ENCODE measurements at regions not wholly inside any gene's neighbourhood (a gene's known extent, or its start where the extent isn't known, plus 50 kb on each side); places are given as distances from the start of the nearest gene placed in this dataset.

DNA sequence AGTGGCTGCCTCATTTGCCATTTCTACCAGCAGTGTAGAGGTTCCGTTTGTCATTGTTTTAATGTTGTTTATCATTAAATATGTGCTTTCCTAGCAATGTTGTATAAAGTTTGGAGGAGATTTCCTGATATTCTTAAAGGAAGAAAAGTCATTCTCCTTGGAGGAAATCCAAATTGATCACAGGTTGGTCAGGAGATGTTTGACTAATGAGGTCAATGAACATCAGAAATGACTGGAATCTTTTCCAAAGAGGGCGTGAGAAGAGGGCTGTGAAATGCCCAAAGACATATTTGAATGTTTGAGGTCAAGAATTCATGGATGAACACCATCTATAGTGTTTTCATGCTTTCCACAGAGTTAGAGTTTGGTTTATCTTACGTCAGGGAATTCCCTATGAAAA lies 471.3 kb downstream of the MAT2B start:
- TF ChIP-seq CTCF (IDR thresholded peaks at IDR 0.05), result no peak
- TF ChIP-seq POLR2A (IDR thresholded peaks at IDR 0.05), result no peak

All from thyroid gland (tissue), 4 donors.